Kidney glomerular epithelial cell (primary cell): ENCODE measurements at regions not wholly inside any gene's neighbourhood (a gene's known extent, or its start where the extent isn't known, plus 50 kb on each side); places are given as distances from the start of the nearest gene placed in this dataset.

Experiments used
- DNase-seq: peaks from one replicate; lab custom pipeline; 2025; lab: John Stamatoyannopoulos, UW

DNA sequence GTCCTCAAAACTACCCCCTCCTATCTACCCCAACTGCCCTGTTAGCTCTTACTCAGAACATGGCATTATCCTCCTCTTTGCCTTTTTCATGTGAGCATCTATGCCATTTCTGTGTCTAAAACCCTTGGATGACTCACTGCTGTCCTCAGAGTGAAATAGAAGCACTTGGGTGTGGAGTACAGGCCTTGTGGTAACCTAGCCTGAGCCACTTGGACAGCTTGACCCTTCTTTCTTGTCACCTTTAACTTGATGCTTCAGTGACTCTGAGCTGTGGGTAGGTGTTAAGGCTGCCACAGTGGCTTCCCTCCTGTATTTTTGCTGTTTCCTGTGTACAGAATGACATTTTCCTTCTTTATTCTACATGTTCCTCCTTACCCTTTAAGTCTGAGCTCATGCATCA, 391.4 kb downstream of the SH3GL2 start:
- DNase-seq, result no peak

DNA sequence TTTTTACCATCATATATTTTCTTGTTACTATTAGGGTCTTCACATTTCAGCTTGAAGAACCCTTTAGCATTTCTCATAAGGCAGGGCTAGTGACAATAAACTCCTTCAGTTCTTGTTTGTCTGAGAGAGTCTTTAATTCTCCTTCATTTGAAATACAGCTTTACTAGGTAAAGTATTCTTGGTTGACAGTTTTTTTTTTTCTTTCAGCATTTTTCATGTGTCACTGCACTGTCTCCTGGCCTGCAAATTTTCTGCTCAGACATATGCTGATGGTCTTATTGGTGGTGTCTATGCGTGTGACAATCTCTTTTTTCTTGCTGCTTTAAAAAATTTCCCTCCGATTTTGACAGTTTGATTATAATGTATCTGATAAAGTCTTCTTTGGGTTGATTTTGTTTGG, 399.9 kb downstream of the SH3GL2 start:
- no peak for DNase-seq

DNA sequence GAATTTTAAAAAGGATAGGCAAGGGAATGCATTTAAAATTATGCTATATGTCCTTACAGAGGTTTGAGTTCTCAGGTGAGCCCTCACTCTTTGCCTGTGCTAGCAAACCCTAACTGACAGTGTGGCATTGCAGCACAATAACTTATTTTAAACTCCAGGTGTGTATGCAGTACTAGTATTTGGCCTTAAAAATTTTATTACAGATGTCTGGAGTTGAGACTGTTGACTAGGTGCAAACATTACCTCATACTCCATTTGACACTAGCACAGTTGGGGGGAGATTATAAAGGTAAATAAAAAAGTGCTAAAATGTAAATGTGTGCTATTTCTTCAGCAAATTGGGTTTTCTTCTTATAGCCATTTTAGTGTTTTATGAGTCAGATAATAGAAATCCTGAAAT, 407.7 kb downstream of the SH3GL2 start:
- no peak for DNase-seq

DNA sequence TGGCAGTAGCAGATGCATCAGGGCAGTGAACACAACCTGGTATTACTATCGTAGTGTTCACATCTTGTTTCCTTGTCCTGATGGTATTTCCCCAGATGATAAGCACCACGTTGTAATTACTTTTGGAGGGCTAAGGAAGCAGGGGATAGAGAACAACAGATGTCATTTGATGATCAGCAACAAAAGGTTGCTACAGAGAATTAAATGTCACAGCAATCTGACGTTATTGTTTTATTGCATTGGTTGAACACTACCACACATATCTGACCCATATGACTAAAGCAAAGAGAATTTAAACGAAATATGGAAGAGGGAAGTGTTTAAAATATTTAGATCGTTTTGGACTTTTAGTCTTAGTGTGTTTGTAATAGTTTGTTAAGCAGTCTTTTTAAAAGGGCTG, 408.3 kb downstream of the SH3GL2 start:
- no peak for DNase-seq

DNA sequence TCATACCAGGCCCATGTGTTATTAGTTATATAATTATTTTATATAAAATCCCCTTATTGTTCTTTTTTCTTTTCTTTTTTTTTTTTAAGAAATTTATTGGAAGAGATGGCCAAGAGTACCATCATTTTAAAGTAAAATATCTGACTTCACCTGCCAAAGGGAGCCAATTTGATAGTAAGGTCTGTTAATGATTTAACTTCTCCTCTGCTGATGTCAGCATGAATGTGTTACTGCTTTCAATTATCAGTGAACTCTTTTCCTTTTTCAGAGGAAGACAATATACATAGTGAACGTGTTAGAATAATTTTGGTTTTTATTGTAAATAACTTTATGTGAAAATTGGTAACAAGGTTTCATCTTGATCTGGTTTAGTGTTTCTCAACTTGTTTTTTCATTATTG, 409.6 kb downstream of the SH3GL2 start:
- DNase-seq, result no peak

DNA sequence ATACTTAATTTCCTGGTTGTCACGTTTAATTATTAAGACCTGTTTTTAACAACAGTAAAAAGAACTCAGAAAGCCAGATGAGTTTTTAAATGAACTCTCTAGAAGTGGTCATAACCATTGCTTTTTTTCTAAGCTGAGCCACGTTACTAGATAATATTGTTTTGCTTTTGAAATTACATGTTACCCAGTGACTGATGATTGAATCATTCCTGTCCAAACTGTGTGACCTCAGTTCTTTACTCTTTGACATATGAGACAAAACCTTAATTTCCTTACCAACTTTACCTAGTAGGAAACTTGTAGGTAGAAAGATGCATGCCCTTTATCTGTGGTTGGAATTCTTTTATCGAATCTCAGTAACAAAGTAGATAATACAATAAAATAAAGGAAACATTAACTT, 411.7 kb downstream of the SH3GL2 start:
- no peak for DNase-seq

DNA sequence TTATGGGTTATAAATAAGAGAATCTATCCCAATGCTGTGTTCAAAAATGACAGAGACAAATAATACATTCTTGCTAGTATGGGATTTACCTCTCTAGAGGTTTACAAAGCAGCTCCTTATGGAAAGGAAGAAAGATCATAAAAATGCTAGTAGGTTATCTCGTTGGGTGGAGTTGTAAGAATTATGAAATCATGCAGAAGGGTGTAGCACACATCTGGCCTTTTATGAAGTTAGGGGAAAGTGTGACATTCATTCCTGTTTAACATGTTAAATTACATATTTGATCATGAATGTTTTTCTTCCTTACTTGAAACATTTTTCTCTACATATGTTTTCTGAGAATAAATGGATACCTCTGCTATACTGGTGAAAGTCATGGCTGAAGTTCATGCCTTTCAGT, 414.2 kb downstream of the SH3GL2 start:
- no peak for DNase-seq

DNA sequence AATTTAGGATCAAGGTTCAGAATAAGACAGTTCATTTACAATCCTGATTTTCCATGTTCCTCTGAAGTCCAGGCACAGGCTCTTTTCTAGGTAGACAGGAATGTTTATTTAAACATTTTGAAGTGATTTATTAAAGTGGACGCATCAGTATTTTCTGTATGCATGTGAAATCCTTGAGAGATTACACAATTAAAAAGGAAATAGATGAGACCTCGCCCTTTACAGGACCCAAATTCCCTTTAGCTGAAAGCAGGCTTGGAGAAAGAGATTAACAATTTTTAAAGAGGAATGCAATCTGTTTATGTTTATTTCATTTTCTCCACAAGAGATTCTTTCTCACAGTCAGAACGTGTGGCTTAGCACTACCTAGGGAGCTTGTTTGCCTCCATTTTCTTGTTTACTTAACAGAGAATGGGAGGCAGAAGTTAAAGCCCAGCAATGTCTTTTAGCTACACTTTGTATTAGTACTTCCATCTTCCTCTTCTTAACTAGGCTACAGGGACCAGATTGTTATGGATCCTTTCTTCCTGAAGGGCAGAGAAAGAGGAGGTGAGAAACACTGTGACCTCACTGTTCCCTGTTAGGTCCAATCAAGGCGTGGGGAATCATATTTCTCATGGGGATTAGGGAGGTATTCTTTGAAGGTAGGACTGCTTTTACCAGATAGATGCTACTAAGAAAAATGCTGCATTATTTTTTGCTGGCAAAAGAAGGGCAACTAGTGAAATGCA, 416.0 kb downstream of the SH3GL2 start:
- no peak for DNase-seq

DNA sequence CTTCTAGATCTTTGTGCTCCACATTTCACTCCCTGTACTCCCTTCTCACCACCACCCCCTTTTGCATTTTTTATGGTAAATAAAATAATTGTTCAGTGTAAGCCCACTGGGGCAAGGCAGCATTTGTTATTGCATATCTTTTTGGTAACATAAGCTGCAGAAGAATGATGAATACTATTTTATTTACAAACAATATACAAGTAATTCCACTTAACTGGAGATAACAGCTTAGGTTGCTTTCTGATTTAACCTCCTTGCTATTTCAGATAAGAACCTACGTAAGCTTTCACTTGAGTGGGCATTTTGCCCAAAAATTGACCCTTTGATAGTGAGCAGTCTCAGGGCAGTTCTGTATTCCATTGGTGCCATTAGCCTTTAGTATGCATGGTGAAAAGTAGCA, 417.9 kb downstream of the SH3GL2 start:
- DNase-seq, result no peak

DNA sequence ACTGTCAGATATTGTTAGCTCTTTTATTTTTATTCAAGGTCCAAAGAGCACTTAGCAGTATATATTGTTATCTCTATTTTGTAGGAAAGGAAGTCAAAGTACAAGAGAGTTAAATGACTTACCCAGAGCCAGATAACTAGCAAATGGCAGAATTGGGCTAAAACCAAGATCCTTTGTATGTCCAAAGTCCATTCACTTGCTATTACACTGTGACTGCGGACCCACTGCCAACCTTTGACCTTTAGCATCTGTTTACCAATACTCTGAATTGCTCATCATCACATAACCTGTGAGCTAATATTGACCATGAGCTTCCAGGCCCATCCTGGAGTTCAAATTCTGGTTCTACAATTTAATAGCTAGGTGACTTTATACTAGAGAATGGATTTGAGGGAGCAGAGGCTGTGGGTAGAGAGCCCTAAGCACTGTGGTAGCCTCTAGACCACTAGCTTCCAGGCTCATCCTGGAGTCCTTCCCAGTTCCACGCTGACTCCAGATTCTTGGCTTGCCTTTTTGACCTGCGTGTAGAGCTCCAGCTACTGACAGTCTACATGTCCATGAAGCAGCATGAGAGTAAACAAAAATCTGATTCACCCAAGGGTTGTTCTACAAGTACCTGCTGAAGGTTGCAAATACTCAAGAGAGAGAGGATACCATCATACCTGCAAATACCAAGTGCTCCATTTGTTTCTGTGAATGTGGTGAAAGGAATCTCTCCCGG, 424.0 kb downstream of the SH3GL2 start:
- DNase-seq, result no peak

DNA sequence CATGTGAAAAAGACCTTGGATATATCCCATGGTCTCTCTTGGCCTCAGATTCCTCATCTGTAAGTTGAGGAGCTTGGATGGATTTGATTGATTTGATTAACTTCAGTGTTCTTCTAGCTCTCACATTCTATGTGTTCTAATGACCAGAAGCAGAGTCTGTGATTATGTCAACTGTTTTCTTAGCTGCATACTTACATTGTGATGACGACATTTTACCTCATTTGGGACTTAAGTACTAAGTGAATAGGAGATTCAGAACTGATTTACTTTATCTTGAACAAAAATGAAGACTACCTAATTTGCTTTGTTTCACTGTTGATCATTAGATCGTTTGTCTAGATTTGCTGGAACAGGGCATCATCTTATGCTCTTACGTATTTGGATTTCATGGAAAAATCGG, 427.7 kb downstream of the SH3GL2 start:
- no peak for DNase-seq

DNA sequence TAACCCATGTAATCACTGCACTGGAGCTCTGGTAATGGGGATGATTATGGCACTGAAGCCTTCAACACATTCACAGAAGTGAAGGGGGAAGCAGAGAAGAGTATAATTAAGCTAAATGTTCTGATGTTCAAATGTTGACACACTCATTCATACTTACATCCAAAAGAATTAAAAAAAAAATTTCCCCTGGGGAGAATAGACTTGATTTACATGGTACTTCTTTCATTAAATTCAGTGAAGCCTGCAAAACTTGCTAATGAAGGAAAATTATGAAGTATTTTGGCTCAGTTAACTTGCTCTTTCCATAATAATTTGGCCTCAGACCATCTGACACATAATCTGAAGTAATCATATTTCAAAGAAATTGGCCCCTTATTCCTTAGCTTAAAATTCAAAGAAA, 428.8 kb downstream of the SH3GL2 start:
- no peak for DNase-seq

DNA sequence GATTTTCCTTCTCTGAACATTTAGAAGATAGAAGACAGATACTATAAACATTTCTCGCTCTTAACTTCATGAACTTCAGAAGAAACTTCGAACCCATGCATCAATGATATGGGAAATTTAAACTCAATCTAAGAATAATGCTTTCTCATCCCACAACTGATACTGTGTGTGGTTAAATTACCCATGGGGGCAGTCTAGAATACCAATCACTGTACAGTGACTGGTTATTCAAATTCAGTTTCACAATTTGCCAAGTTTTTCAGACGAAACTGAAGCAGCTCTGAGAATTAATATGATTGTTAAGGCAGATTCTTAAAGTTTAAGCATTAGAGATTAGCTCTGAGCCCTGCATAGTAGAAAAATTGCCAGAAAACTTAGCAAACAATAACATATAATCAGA, 431.0 kb downstream of the SH3GL2 start:
- DNase-seq, result no peak

DNA sequence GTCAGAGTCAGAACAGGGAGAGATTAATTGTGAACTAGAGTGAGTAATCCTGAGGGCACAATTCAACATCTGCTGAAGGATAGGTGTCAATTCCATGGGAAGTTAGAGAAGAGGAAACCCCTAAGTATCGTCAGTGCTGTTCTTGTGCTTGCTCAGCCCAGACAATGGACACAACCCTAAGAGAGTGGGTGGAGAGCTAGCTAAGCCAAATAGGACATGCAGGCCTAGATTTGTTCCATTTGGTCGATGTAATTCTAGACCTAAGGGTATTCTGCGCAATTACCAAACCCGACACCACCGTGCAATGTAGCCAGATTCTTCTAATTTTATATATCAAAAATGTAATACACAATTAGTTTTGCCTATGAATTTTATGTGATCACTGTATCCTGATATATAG, 431.6 kb downstream of the SH3GL2 start:
- DNase-seq, result no peak

DNA sequence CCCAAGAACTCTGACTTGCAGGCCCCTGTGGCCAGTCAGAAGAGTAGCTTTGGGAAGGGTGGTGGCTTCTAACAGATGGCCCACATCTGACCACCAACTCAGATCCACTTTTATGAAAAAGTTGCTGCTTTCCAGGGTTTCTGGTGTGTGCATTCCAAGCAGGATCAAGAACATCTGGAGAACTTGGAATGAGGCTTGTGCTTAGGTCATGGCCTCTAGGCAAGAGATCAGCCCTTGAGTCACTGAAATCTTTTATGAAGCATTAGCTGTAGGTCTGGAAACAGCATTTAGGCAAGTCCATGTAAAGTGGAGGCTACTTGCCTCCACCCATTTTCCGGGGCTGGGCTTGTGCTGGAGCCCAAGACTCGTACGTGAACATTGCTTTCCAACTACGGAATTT, 433.3 kb downstream of the SH3GL2 start:
- DNase-seq, result no peak

DNA sequence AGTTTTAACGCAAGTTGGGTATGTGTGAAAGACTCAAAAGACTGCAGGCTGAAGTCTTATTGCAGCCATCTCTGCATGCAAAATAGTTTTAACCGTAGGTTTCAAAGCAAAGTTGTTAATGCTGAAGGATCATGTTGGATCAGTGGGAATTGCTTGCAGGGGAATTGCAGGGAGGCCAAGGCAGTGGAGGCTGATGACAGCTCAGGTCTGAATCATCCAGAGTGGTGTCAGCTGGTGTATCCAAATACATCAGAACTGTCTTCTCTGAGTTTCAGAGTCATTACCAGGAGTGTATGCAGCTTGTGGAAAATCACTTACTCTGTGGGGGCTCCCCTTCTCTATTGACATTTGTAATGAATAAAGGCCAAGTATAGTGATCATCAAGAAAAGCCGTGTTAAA, 435.7 kb downstream of the SH3GL2 start:
- DNase-seq, result no peak

DNA sequence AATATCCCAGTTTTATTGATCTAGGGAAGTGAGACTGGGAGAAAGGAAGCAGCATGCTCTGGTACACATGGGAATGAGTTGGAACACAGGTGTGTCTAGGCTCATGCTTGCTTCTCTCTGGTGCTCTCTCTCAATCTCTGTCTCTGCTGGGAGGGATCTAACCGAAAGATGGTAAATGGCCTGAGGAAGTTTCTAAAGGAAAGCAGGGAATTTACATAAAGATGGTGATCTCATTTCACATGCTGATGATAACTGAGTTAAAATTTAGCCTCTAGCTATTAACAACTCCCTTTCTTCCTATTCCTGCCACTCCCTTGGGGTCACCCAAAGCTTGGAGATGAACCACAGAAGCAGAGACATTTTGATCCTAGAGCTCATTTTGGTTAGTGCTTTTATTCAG, 436.2 kb downstream of the SH3GL2 start:
- no peak for DNase-seq

DNA sequence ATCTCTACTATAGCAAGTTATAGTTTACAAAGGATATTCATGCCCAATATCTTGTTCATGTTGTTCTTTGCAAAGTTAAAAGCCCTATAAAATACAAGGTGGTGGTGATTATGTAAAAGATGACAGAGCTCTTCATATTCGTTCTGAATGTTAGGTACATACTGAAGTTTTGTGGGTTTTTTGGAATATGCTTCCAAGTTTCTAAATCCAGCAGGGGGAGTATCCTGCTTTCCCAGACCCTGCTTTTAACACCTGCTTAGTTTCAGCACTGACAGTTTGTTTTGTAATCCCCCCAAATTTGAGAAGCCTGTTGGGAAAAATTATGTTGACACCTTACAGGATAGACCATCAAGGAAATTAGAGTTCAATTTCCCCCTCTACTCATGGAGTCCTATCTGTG, 438.3 kb downstream of the SH3GL2 start:
- no peak for DNase-seq

DNA sequence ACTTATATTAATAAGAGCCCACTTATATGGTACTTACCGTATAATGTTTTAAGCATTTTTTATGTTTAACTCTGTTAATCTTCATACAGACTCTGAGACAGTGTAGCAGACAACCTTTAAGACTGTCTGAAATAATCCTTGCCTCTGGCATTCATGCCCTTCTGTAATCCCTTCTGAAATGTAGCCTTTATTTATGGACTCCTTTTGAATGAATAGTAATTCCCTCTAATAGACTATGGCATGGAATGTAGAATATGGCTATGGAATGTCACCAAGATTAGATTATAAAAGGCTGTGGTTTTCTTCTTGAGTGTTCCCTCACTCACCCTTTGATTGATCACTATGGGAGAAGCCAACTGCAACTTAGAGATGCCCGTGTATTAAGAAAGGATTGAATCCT, 439.4 kb downstream of the SH3GL2 start:
- no peak for DNase-seq

DNA sequence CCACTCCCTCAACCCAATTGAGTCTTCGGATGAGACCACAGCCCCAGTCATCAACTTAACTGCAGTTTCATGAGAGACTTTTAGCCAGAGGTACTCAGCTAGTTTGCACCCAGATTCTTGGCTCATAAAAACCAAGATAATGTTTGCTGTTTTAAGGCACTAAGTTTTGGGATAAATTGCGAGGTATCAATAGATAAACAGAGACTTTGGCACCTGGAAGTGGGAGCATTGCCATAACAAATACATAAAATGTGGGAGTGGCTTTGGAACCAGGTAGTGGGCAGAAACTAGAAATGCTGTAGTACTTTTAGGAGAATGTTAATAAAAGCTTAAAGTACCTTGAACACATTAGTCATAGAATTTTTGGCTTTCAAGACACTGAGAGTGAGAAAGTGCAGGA, 439.8 kb downstream of the SH3GL2 start:
- no peak for DNase-seq

DNA sequence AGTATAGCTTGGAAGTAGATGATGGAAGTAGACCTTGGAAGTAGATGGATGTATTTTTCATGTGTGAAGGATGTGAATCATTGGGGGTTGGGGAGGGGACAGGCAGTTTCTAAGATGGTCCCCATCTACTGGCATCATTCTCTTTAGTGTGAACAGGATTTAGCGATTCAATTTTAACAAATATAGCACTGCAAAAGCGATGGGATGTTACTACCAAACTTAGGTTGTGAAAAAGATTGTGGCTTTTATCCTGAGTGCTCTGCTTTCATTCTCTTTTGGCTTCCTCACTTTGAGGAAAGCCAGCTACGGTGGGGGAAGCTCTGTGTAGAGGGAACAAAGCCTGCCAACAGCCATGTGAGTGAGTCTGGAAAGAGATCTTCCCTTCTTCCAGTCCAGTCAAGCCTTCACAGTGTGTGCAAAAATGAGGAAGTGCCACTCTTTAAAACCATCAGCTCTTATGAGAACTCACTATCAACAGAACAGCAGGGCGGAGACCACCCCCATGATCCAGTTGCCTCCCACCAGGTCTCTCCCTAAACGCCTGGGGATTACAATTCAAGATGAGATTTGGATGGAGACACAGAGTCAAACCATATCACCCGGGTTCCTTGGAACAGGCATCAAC, 441.4 kb downstream of the SH3GL2 start:
- DNase-seq, result no peak

DNA sequence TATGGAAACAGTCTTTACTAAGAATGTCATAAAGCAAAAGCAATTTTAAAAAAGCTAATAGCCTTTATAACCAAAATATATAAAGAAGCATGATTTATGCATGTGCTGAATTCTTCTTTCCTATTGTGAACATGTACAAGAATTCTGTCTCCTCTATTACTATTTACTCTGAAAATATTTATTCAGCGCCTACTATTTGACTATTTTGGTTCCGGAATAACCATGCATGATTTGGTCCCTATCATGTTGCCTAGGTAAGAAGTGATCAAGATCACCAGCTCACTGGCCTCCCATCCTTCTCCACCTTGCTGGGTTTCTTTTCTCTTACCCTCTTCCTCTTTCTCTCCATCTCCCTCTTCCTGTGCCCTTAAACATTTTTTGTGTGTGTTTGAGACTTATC, 443.8 kb downstream of the SH3GL2 start:
- no peak for DNase-seq

DNA sequence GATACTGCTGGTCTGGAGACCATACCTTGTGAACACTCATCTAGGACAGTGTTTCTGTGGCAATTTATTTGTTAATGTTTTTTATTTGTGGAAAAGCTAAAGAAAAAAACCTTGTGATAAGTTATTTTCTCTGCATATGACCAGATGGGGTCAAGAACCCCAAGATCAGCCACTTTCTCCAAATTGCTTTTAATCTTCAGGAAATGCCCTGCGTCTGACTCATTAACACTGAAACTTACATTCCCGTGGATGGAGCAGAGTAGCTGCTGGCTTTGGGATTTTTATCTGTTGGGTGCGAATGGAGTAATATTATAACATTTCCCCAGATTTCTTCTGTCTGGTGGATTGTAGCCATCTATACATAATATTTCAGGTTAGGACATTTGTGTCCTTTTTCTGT, 444.5 kb downstream of the SH3GL2 start:
- DNase-seq, result no peak

DNA sequence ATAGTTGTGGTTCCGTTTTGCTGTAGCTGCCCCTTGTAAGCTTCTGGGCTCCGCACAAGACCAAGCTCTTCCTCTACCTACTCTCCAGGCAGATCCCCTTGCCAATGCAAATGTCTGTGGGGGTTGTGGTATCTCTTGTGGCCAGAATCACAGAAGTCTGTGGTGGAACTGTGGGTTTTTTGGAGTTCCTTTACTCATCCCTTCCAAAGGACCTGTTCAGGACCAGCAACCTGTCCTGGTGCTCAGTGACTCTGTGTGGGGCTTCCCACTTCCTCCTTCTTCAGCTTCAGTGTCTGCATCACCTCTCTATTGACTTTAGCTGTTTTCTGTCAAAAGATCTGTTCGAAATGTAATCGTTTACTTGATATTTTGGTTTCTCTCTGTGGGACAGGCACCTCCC, 441.3 kb upstream of the ADAMTSL1 start:
- no peak for DNase-seq
